ENCODE measurements at regions not wholly inside any gene's neighbourhood (a gene's known extent, or its start where the extent isn't known, plus 50 kb on each side); places are given as distances from the start of the nearest gene placed in this dataset.

- no peaks in the 10 kb centered on the region for H3K9me2 ChIP-seq (ENCODE audit: low read depth, low read length)
- H3K4me2 ChIP-seq (ENCODE audit: low read length) = no peak overlapping the region
- H3K4me3 ChIP-seq (ENCODE audit: low read depth, low read length, poor library complexity, severe bottlenecking) = no peak overlapping the region
- H3K4me1 ChIP-seq (ENCODE audit: insufficient read depth, low read length, severe bottlenecking) = no peaks in the 10 kb centered on the region
- no peak overlapping the region for H2AFZ ChIP-seq (ENCODE audit: low read length)
- H3K27ac ChIP-seq (ENCODE audit: low read depth, low read length, poor library complexity, severe bottlenecking) = no peak overlapping the region
- H3K27me3 ChIP-seq (ENCODE audit: insufficient read depth, low read length) = no peaks in the 10 kb centered on the region
- H4K20me1 ChIP-seq (ENCODE audit: insufficient read depth, low read length) = no peaks in the 10 kb centered on the region
- no peaks in the 10 kb centered on the region for H3K79me2 ChIP-seq (ENCODE audit: insufficient read depth, low read length)
- no peaks in the 10 kb centered on the region for H3K36me3 ChIP-seq (ENCODE audit: insufficient read depth, low read length)
- H3K9ac ChIP-seq (ENCODE audit: low read length) = no peak overlapping the region
- no peaks in the 10 kb centered on the region for H3K9me3 ChIP-seq (ENCODE audit: low read length)
- TF ChIP-seq CTCF (IDR thresholded peaks at IDR 0.05; ENCODE audit: low read length) (no peak), EZH2 (IDR thresholded peaks at IDR 0.05; ENCODE audit: borderline replicate concordance, low read length) (no peak)
- H3F3A ChIP-seq (ENCODE audit: insufficient read depth, low read length) = no peaks in the 10 kb centered on the region
Observed at GRCh38 chr4:185911556-185912064, 99.6 kb upstream of the SORBS2 start.

- Histone ChIP-seq H3K4me1 (ENCODE audit: insufficient read depth, low read length, severe bottlenecking) (no peaks in the 10 kb centered on the region), H3K27ac (ENCODE audit: low read depth, low read length, poor library complexity, severe bottlenecking) (no peak overlapping the region), H4K20me1 (ENCODE audit: insufficient read depth, low read length) (no peaks in the 10 kb centered on the region), H3K9me3 (ENCODE audit: low read length) (no peaks in the 10 kb centered on the region), H3K27me3 (ENCODE audit: insufficient read depth, low read length) (no peaks in the 10 kb centered on the region), H3K4me2 (ENCODE audit: low read length) (no peak overlapping the region), H2AFZ (ENCODE audit: low read length) (no peak overlapping the region), H3K9ac (ENCODE audit: low read length) (no peak overlapping the region), H3K9me2 (ENCODE audit: low read depth, low read length) (no peaks in the 10 kb centered on the region), H3K79me2 (ENCODE audit: insufficient read depth, low read length) (no peaks in the 10 kb centered on the region), H3K36me3 (ENCODE audit: insufficient read depth, low read length) (no peaks in the 10 kb centered on the region), H3K4me3 (ENCODE audit: low read depth, low read length, poor library complexity, severe bottlenecking) (no peak overlapping the region), H3F3A (ENCODE audit: insufficient read depth, low read length) (no peaks in the 10 kb centered on the region)
- TF ChIP-seq CTCF (IDR thresholded peaks at IDR 0.05; ENCODE audit: low read length) = no peak
- no peak for TF ChIP-seq EZH2 (IDR thresholded peaks at IDR 0.05; ENCODE audit: borderline replicate concordance, low read length)
Observed at GRCh38 chr4:185912779-185913178, 100.8 kb upstream of the SORBS2 start.

GRCh38 chr4:185914583-185915199, 102.7 kb upstream of the SORBS2 start:
- H2AFZ ChIP-seq (ENCODE audit: low read length) = no peak overlapping the region

More at GRCh38 chr4:185914583-185915199, 102.7 kb upstream of the SORBS2 start:
- H3K9me2 ChIP-seq (ENCODE audit: low read depth, low read length) = no peaks in the 10 kb centered on the region
- H3K36me3 ChIP-seq (ENCODE audit: insufficient read depth, low read length) = no peaks in the 10 kb centered on the region
- H3K9ac ChIP-seq (ENCODE audit: low read length) = no peak overlapping the region
- H3K4me2 ChIP-seq (ENCODE audit: low read length) = no peak overlapping the region
- H3K4me3 ChIP-seq (ENCODE audit: low read depth, low read length, poor library complexity, severe bottlenecking) = no peak overlapping the region
- H3K27me3 ChIP-seq (ENCODE audit: insufficient read depth, low read length) = no peaks in the 10 kb centered on the region
- no peaks in the 10 kb centered on the region for H4K20me1 ChIP-seq (ENCODE audit: insufficient read depth, low read length)
- no peak for TF ChIP-seq CTCF (IDR thresholded peaks at IDR 0.05; ENCODE audit: low read length)
- TF ChIP-seq EZH2 (IDR thresholded peaks at IDR 0.05; ENCODE audit: borderline replicate concordance, low read length) = no peak
- no peaks in the 10 kb centered on the region for H3K79me2 ChIP-seq (ENCODE audit: insufficient read depth, low read length)
- no peaks in the 10 kb centered on the region for H3F3A ChIP-seq (ENCODE audit: insufficient read depth, low read length)
- H3K27ac ChIP-seq (ENCODE audit: low read depth, low read length, poor library complexity, severe bottlenecking) = no peak overlapping the region
- no peaks in the 10 kb centered on the region for H3K9me3 ChIP-seq (ENCODE audit: low read length)
- H3K4me1 ChIP-seq (ENCODE audit: insufficient read depth, low read length, severe bottlenecking) = no peaks in the 10 kb centered on the region

All from OCI-LY1 (cell line).